ENCODE measurements at regions not wholly inside any gene's neighbourhood (a gene's known extent, or its start where the extent isn't known, plus 50 kb on each side); places are given as distances from the start of the nearest gene placed in this dataset.

- DNase-seq (ENCODE audit: low read depth in 2 of 2) = no peak
Observed at GRCh38 chr4:36493251-36493650, 211.8 kb downstream of the DTHD1 start.

- no peak for DNase-seq (ENCODE audit: low read depth in 2 of 2)
Observed at GRCh38 chr4:36494016-36494415, 212.6 kb downstream of the DTHD1 start.

GRCh38 chr4:36494747-36495146, 213.3 kb downstream of the DTHD1 start:
- no peak for DNase-seq (ENCODE audit: low read depth in 2 of 2)

GRCh38 chr4:36502350-36502749, 220.9 kb downstream of the DTHD1 start:
- DNase-seq (ENCODE audit: low read depth in 2 of 2) = no peak

GRCh38 chr4:36508394-36508793, 227.0 kb downstream of the DTHD1 start:
- no peak for DNase-seq (ENCODE audit: low read depth in 2 of 2)

- DNase-seq (ENCODE audit: low read depth in 2 of 2) = no peak
Observed at GRCh38 chr4:36509845-36510244, 228.4 kb downstream of the DTHD1 start.

- DNase-seq (ENCODE audit: low read depth in 2 of 2) = no peak
Observed at GRCh38 chr4:36511785-36512184, 230.4 kb downstream of the DTHD1 start.

- DNase-seq (ENCODE audit: low read depth in 2 of 2) = no peak
Observed at GRCh38 chr4:36516522-36517095, 235.2 kb downstream of the DTHD1 start.

GRCh38 chr4:36523182-36523581, 241.8 kb downstream of the DTHD1 start:
- no peak for DNase-seq (ENCODE audit: low read depth in 2 of 2)

- no peak for DNase-seq (ENCODE audit: low read depth in 2 of 2)
Observed at GRCh38 chr4:36532670-36533379, 251.4 kb downstream of the DTHD1 start.

GRCh38 chr4:36533944-36534343, 252.5 kb downstream of the DTHD1 start:
- no peak for DNase-seq (ENCODE audit: low read depth in 2 of 2)

- no peak for DNase-seq (ENCODE audit: low read depth in 2 of 2)
Observed at GRCh38 chr4:36547383-36547782, 266.0 kb downstream of the DTHD1 start.

GRCh38 chr4:36549252-36549651, 267.8 kb downstream of the DTHD1 start:
- DNase-seq (ENCODE audit: low read depth in 2 of 2) = no peak

GRCh38 chr4:36549992-36550391, 268.6 kb downstream of the DTHD1 start:
- no peak for DNase-seq (ENCODE audit: low read depth in 2 of 2)

GRCh38 chr4:36551697-36552214, 270.3 kb downstream of the DTHD1 start:
- no peak for DNase-seq (ENCODE audit: low read depth in 2 of 2)

- DNase-seq (ENCODE audit: low read depth in 2 of 2) = no peak
Observed at GRCh38 chr4:36553029-36553428, 271.6 kb downstream of the DTHD1 start.

GRCh38 chr4:36553453-36553852, 272.0 kb downstream of the DTHD1 start:
- no peak for DNase-seq (ENCODE audit: low read depth in 2 of 2)

GRCh38 chr4:36556984-36557383, 275.6 kb downstream of the DTHD1 start:
- no peak for DNase-seq (ENCODE audit: low read depth in 2 of 2)

- DNase-seq (ENCODE audit: low read depth in 2 of 2) = no peak
Observed at GRCh38 chr4:36568575-36568974, 287.2 kb downstream of the DTHD1 start.

GRCh38 chr4:36573441-36573840, 292.0 kb downstream of the DTHD1 start:
- no peak for DNase-seq (ENCODE audit: low read depth in 2 of 2)

- DNase-seq (ENCODE audit: low read depth in 2 of 2) = no peak
Observed at GRCh38 chr4:36574816-36575215, 293.4 kb downstream of the DTHD1 start.

GRCh38 chr4:36582198-36582597, 300.8 kb downstream of the DTHD1 start:
- no peak for DNase-seq (ENCODE audit: low read depth in 2 of 2)

GRCh38 chr4:36587909-36588472, 306.6 kb downstream of the DTHD1 start:
- no peak for DNase-seq (ENCODE audit: low read depth in 2 of 2)

All from stimulated activated CD8-positive, alpha-beta memory T cell treated with anti-CD3 and anti-CD28 coated beads, Interleukin-7, amount 100 ng/mL, for 4 hours (primary cell).